MM.1S (cell line): ENCODE measurements at regions not wholly inside any gene's neighbourhood (a gene's known extent, or its start where the extent isn't known, plus 50 kb on each side); places are given as distances from the start of the nearest gene placed in this dataset.

Experiments
- DNase-seq: peaks from one replicate; pipeline ENCODE4 v3.0.0-alpha.2; 2015
- H2AFZ ChIP-seq: fragments of 300-600 bp; sonication (generic); 2 replicates; pipeline ENCODE4 v1.6.0; 2016; ENCODE audit warnings: antibody characterized with exemption, low read length
- H3F3A ChIP-seq: fragments of 300-600 bp; sonication (generic); 2 replicates; pipeline ENCODE4 v1.6.1; 2016; ENCODE audit warnings: mild to moderate bottlenecking, antibody characterized with exemption, low read length, moderate library complexity, mixed read lengths; ENCODE audit not compliant: insufficient read depth
- H3K27ac ChIP-seq: fragments of 300-600 bp; sonication (generic); 2 replicates; pipeline ENCODE4 v1.5.1; 2016; ENCODE audit warnings: mild to moderate bottlenecking, low read length
- H3K27me3 ChIP-seq: fragments of 300-600 bp; sonication (generic); replicated peaks from 2 replicates; pipeline ENCODE4 v1.6.0; 2016; ENCODE audit warnings: low read length; ENCODE audit not compliant: insufficient read depth
- H3K36me3 ChIP-seq: fragments of 300-600 bp; sonication (generic); replicated peaks from 2 replicates; pipeline ENCODE4 v1.6.1; 2016; ENCODE audit warnings: mild to moderate bottlenecking, low read length, mixed read lengths; ENCODE audit not compliant: insufficient read depth
- H3K4me1 ChIP-seq: fragments of 300-600 bp; sonication (generic); 2 replicates; pipeline ENCODE4 v1.6.1; 2016; ENCODE audit warnings: low read length, mixed read lengths
- H3K4me2 ChIP-seq: fragments of 300-600 bp; sonication (generic); 2 replicates; pipeline ENCODE4 v1.6.0; 2016; ENCODE audit warnings: low read depth, low read length
- H3K4me3 ChIP-seq: fragments of 300-600 bp; sonication (generic); 2 replicates; pipeline ENCODE4 v1.5.1; 2016; ENCODE audit warnings: low read length, mixed read lengths
- H3K79me2 ChIP-seq: fragments of 300-600 bp; sonication (generic); 2 replicates; pipeline ENCODE4 v1.6.1; 2016; ENCODE audit warnings: mixed run types, low read length, mixed read lengths
- H3K9ac ChIP-seq: fragments of 300-600 bp; sonication (generic); 2 replicates; pipeline ENCODE4 v1.6.1; 2016; ENCODE audit warnings: low read length, mixed read lengths
- H3K9me2 ChIP-seq: fragments of 300-600 bp; sonication (generic); replicated peaks from 2 replicates; pipeline ENCODE4 v1.6.1; 2016; ENCODE audit warnings: mild to moderate bottlenecking, low read length, mixed read lengths; ENCODE audit not compliant: insufficient read depth
- H3K9me3 ChIP-seq: fragments of 300-600 bp; sonication (generic); replicated peaks from 2 replicates; pipeline ENCODE4 v1.6.1; 2016; ENCODE audit warnings: mild to moderate bottlenecking, low read length, mixed read lengths; ENCODE audit not compliant: insufficient read depth
- H4K20me1 ChIP-seq: fragments of 300-600 bp; sonication (generic); 2 replicates; pipeline ENCODE4 v1.6.1; 2016; ENCODE audit warnings: mild to moderate bottlenecking, low read length, moderate library complexity, mixed read lengths; ENCODE audit not compliant: insufficient read depth
- CTCF ChIP-seq: fragments of 300-600 bp; sonication (generic); IDR thresholded peaks from 2 replicates; pipeline ENCODE4 v1.5.1; 2016; ENCODE audit warnings: antibody characterized with exemption, low read length, mixed read lengths
- EZH2 ChIP-seq: fragments of 300-600 bp; sonication (generic); optimal IDR thresholded peaks from 2 replicates; pipeline ENCODE3; 2017; ENCODE audit warnings: low read depth, mild to moderate bottlenecking, antibody characterized with exemption, low read length, mixed read lengths
- EZH2phosphoT487 ChIP-seq: fragments of 300-600 bp; sonication (generic); IDR thresholded peaks from 2 replicates; pipeline ENCODE4 v1.6.1; 2018; ENCODE audit warnings: antibody characterized with exemption, low read length

- no peaks in the 10 kb centered on the region for H3K36me3 ChIP-seq
- no peaks in the 10 kb centered on the region for H3K4me1 ChIP-seq
- no peaks in the 10 kb centered on the region for H3K27me3 ChIP-seq
- no peaks in the 10 kb centered on the region for H3K79me2 ChIP-seq
- H3K27ac ChIP-seq = no peak overlapping the region
- no peaks in the 10 kb centered on the region for H3K9me2 ChIP-seq
- H2AFZ ChIP-seq = no peak overlapping the region
- H3F3A ChIP-seq = no peaks in the 10 kb centered on the region
- TF ChIP-seq EZH2 = no peak
- TF ChIP-seq CTCF = no peak
- TF ChIP-seq EZH2phosphoT487 = no peak
- H3K4me2 ChIP-seq = no peak overlapping the region
- DNase-seq = no peak
- H3K4me3 ChIP-seq = no peak overlapping the region
- no peak overlapping the region for H3K9ac ChIP-seq
- H4K20me1 ChIP-seq = no peaks in the 10 kb centered on the region
- no peaks in the 10 kb centered on the region for H3K9me3 ChIP-seq
Observed at GRCh38 chr2:217031445-217031844, 171.6 kb upstream of the TNP1 start.

- no peaks in the 10 kb centered on the region for H3K36me3 ChIP-seq
- no peak overlapping the region for H2AFZ ChIP-seq
- H3K27me3 ChIP-seq = no peaks in the 10 kb centered on the region
- DNase-seq = no peak
- no peak overlapping the region for H3K4me3 ChIP-seq
- TF ChIP-seq EZH2phosphoT487 = no peak
- no peak for TF ChIP-seq EZH2
- TF ChIP-seq CTCF = no peak
- no peaks in the 10 kb centered on the region for H3K79me2 ChIP-seq
- H3K4me2 ChIP-seq = no peak overlapping the region
- no peaks in the 10 kb centered on the region for H4K20me1 ChIP-seq
- H3K9me2 ChIP-seq = no peaks in the 10 kb centered on the region
- no peak overlapping the region for H3K27ac ChIP-seq
- no peak overlapping the region for H3K9ac ChIP-seq
- no peaks in the 10 kb centered on the region for H3F3A ChIP-seq
- H3K9me3 ChIP-seq = no peaks in the 10 kb centered on the region
- H3K4me1 ChIP-seq = no peaks in the 10 kb centered on the region
Observed at GRCh38 chr2:217030081-217030480, 170.2 kb upstream of the TNP1 start.

GRCh38 chr2:217028128-217028527 lies 168.3 kb upstream of the TNP1 start:
- DNase-seq = no peak
- TF ChIP-seq CTCF (no peak), EZH2 (no peak), EZH2phosphoT487 (no peak)
- Histone ChIP-seq H3K79me2 (no peaks in the 10 kb centered on the region), H3F3A (no peaks in the 10 kb centered on the region), H3K9me2 (no peaks in the 10 kb centered on the region), H3K36me3 (no peaks in the 10 kb centered on the region), H2AFZ (no peak overlapping the region), H3K9ac (no peak overlapping the region), H3K27me3 (no peaks in the 10 kb centered on the region), H4K20me1 (no peaks in the 10 kb centered on the region), H3K27ac (no peak overlapping the region), H3K4me1 (no peaks in the 10 kb centered on the region), H3K4me2 (no peak overlapping the region), H3K9me3 (no peaks in the 10 kb centered on the region), H3K4me3 (no peak overlapping the region)

GRCh38 chr2:217027414-217027813 lies 167.6 kb upstream of the TNP1 start:
- TF ChIP-seq EZH2 = no peak
- no peak for TF ChIP-seq CTCF
- no peak for TF ChIP-seq EZH2phosphoT487

More at GRCh38 chr2:217027414-217027813, 167.6 kb upstream of the TNP1 start:
- Histone ChIP-seq H3K9ac (no peak overlapping the region), H3K9me2 (no peaks in the 10 kb centered on the region), H3K4me2 (no peak overlapping the region), H3K27ac (no peak overlapping the region), H3K36me3 (no peaks in the 10 kb centered on the region), H2AFZ (no peak overlapping the region), H3K4me1 (no peaks in the 10 kb centered on the region), H3K27me3 (no peaks in the 10 kb centered on the region), H3K79me2 (no peaks in the 10 kb centered on the region), H3F3A (no peaks in the 10 kb centered on the region), H3K9me3 (no peaks in the 10 kb centered on the region), H3K4me3 (no peak overlapping the region), H4K20me1 (no peaks in the 10 kb centered on the region)
- DNase-seq = no peak
